ENCODE measurements at regions not wholly inside any gene's neighbourhood (a gene's known extent, or its start where the extent isn't known, plus 50 kb on each side); places are given as distances from the start of the nearest gene placed in this dataset.

DNA sequence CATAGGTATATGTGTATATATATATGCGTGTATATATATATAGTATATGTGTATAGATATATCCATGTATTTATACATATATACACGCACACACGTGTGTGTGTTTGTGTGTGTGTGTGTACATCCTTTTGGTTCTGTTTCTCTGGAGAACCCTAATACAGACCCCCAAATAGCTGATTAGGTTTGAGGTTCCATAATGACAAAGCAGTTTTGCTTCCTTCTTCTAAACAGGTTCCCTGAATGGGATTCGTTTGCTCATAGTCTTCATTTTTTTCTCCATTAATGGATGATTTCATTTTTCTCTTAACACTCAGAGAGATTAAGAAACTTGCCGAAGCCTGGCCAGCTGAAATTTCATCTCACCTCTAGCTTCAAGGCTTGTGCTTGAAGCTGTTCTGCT lies 234.0 kb upstream of the BCOR start:
- TF ChIP-seq, protein P1, sequence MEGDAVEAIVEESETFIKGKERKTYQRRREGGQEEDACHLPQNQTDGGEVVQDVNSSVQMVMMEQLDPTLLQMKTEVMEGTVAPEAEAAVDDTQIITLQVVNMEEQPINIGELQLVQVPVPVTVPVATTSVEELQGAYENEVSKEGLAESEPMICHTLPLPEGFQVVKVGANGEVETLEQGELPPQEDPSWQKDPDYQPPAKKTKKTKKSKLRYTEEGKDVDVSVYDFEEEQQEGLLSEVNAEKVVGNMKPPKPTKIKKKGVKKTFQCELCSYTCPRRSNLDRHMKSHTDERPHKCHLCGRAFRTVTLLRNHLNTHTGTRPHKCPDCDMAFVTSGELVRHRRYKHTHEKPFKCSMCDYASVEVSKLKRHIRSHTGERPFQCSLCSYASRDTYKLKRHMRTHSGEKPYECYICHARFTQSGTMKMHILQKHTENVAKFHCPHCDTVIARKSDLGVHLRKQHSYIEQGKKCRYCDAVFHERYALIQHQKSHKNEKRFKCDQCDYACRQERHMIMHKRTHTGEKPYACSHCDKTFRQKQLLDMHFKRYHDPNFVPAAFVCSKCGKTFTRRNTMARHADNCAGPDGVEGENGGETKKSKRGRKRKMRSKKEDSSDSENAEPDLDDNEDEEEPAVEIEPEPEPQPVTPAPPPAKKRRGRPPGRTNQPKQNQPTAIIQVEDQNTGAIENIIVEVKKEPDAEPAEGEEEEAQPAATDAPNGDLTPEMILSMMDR (IDR thresholded peaks at IDR 0.05; ENCODE audit: poor library complexity, severe bottlenecking), result no peak
- TF ChIP-seq EZH2 (IDR thresholded peaks at IDR 0.05; ENCODE audit: borderline replicate concordance, insufficient read depth, low read length, poor library complexity, severe bottlenecking) (no peak), TAF1 (IDR thresholded peaks at IDR 0.05; ENCODE audit: low read depth) (no peak), POLR2AphosphoS5 (IDR thresholded peaks at IDR 0.05) (no peak), EP300 (conservative IDR thresholded peaks at IDR 0.05; ENCODE audit: poor library complexity, severe bottlenecking) (no peak)
- TF ChIP-seq, protein P2, sequence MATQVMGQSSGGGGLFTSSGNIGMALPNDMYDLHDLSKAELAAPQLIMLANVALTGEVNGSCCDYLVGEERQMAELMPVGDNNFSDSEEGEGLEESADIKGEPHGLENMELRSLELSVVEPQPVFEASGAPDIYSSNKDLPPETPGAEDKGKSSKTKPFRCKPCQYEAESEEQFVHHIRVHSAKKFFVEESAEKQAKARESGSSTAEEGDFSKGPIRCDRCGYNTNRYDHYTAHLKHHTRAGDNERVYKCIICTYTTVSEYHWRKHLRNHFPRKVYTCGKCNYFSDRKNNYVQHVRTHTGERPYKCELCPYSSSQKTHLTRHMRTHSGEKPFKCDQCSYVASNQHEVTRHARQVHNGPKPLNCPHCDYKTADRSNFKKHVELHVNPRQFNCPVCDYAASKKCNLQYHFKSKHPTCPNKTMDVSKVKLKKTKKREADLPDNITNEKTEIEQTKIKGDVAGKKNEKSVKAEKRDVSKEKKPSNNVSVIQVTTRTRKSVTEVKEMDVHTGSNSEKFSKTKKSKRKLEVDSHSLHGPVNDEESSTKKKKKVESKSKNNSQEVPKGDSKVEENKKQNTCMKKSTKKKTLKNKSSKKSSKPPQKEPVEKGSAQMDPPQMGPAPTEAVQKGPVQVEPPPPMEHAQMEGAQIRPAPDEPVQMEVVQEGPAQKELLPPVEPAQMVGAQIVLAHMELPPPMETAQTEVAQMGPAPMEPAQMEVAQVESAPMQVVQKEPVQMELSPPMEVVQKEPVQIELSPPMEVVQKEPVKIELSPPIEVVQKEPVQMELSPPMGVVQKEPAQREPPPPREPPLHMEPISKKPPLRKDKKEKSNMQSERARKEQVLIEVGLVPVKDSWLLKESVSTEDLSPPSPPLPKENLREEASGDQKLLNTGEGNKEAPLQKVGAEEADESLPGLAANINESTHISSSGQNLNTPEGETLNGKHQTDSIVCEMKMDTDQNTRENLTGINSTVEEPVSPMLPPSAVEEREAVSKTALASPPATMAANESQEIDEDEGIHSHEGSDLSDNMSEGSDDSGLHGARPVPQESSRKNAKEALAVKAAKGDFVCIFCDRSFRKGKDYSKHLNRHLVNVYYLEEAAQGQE (IDR thresholded peaks at IDR 0.05; ENCODE audit: borderline replicate concordance), result no peak

All from neural cell (in vitro differentiated cells).